ENCODE measurements at regions not wholly inside any gene's neighbourhood (a gene's known extent, or its start where the extent isn't known, plus 50 kb on each side); places are given as distances from the start of the nearest gene placed in this dataset.
"Not testable (repeated sequence)": the region's sequence is repeated elsewhere in the genome, so short reads cannot be mapped to it uniquely, and the experiment has no call there.

- not testable (repeated sequence) for DNase-seq (ENCODE audit: low read depth)
Measured at GRCh38 chr22:25417826-25418225, 146.6 kb upstream of the GRK3 start.

GRCh38 chr22:25419247-25420113, 145.0 kb upstream of the GRK3 start:
- DNase-seq (ENCODE audit: low read depth) = peak; percentile 16

- DNase-seq (ENCODE audit: low read depth) = not testable (repeated sequence)
Measured at GRCh38 chr22:25420114-25420441, 144.4 kb upstream of the GRK3 start.

- DNase-seq (ENCODE audit: low read depth) = no peak
Measured at GRCh38 chr22:25420471-25420924, 144.0 kb upstream of the GRK3 start.

- DNase-seq (ENCODE audit: low read depth) = peak; percentile 10
Measured at GRCh38 chr22:25420925-25421904, 143.3 kb upstream of the GRK3 start.

GRCh38 chr22:25426530-25427308, 137.8 kb upstream of the GRK3 start:
- DNase-seq (ENCODE audit: low read depth) = not testable (repeated sequence)

- not testable (repeated sequence) for DNase-seq (ENCODE audit: low read depth)
Measured at GRCh38 chr22:25431637-25432342, 132.7 kb upstream of the GRK3 start.

GRCh38 chr22:25433381-25433970, 131.0 kb upstream of the GRK3 start:
- not testable (repeated sequence) for DNase-seq (ENCODE audit: low read depth)

- DNase-seq (ENCODE audit: low read depth) = no peak
Measured at GRCh38 chr22:25437414-25438160, 126.9 kb upstream of the GRK3 start.

- no peak for DNase-seq (ENCODE audit: low read depth)
Measured at GRCh38 chr22:25447067-25447685, 117.3 kb upstream of the GRK3 start.

- peak; percentile 66 for DNase-seq (ENCODE audit: low read depth)
Measured at GRCh38 chr22:25447686-25448434, 116.6 kb upstream of the GRK3 start.

GRCh38 chr22:25448435-25449051, 115.9 kb upstream of the GRK3 start:
- DNase-seq (ENCODE audit: low read depth) = no peak

- DNase-seq (ENCODE audit: low read depth) = no peak
Measured at GRCh38 chr22:25449781-25450317, 114.6 kb upstream of the GRK3 start.

- no peak for DNase-seq (ENCODE audit: low read depth)
Measured at GRCh38 chr22:25451480-25452114, 112.9 kb upstream of the GRK3 start.

- DNase-seq (ENCODE audit: low read depth) = no peak
Measured at GRCh38 chr22:25452116-25452700, 112.3 kb upstream of the GRK3 start.

- DNase-seq (ENCODE audit: low read depth) = no peak
Measured at GRCh38 chr22:25453058-25453457, 111.4 kb upstream of the GRK3 start.

GRCh38 chr22:25453557-25453956, 110.9 kb upstream of the GRK3 start:
- no peak for DNase-seq (ENCODE audit: low read depth)

Measured in renal cortical epithelial cell (primary cell).